ENCODE measurements at regions not wholly inside any gene's neighbourhood (a gene's known extent, or its start where the extent isn't known, plus 50 kb on each side); places are given as distances from the start of the nearest gene placed in this dataset.
"Not testable (repeated sequence)": the region's sequence is repeated elsewhere in the genome, so short reads cannot be mapped to it uniquely, and the experiment has no call there.

- DNase-seq: no peak
Measured at GRCh38 chr1:111063595-111063994, 76.3 kb downstream of the DRAM2 start.

- no peak for DNase-seq
Measured at GRCh38 chr1:111062624-111063023, 77.3 kb downstream of the DRAM2 start.

GRCh38 chr1:111062081-111062480 is 77.8 kb downstream of the DRAM2 start:
- DNase-seq: no peak

GRCh38 chr1:111054656-111055055 is 85.2 kb downstream of the DRAM2 start:
- no peak for DNase-seq

GRCh38 chr1:111052246-111052645 is 87.6 kb downstream of the DRAM2 start:
- DNase-seq: no peak

GRCh38 chr1:111048253-111048652 is 84.5 kb upstream of the LRIF1 start:
- not testable (repeated sequence) for DNase-seq

GRCh38 chr1:111045033-111045722 is 81.5 kb upstream of the LRIF1 start:
- no peak for DNase-seq

- DNase-seq: no peak
Measured at GRCh38 chr1:111032295-111032897, 68.7 kb upstream of the LRIF1 start.

- peak; percentile 21 for DNase-seq
Measured at GRCh38 chr1:111030590-111030989, 66.9 kb upstream of the LRIF1 start.

- DNase-seq: no peak
Measured at GRCh38 chr1:111025109-111025508, 61.4 kb upstream of the LRIF1 start.

GRCh38 chr1:111015222-111015621 is 51.5 kb upstream of the LRIF1 start:
- DNase-seq: no peak
